IPS-18a (cell line): ENCODE measurements at regions not wholly inside any gene's neighbourhood (a gene's known extent, or its start where the extent isn't known, plus 50 kb on each side); places are given as distances from the start of the nearest gene placed in this dataset.
"Not testable (repeated sequence)": the region's sequence is repeated elsewhere in the genome, so short reads cannot be mapped to it uniquely, and the experiment has no call there.

Experiments
- H3K27ac ChIP-seq: one replicate; pipeline ENCODE4 v1.5.1; 2013; ENCODE audit warnings: low read length
- H3K27me3 ChIP-seq: one replicate; pipeline ENCODE4 v1.6.1; 2013; ENCODE audit warnings: mild to moderate bottlenecking, low read length; ENCODE audit not compliant: control insufficient read depth, insufficient read depth
- H3K36me3 ChIP-seq: one replicate; pipeline ENCODE4 v1.6.1; 2013; ENCODE audit warnings: low read depth, low read length; ENCODE audit not compliant: control insufficient read depth
- H3K4me1 ChIP-seq: one replicate; pipeline ENCODE4 v1.6.1; 2013; ENCODE audit warnings: low read depth, low read length; ENCODE audit not compliant: control insufficient read depth
- H3K4me3 ChIP-seq: one replicate; pipeline ENCODE4 v1.5.1; 2013; ENCODE audit warnings: low read length
- H3K9ac ChIP-seq: one replicate; pipeline ENCODE4 v1.6.1; 2013; ENCODE audit warnings: mild to moderate bottlenecking, low read length, moderate library complexity
- H3K9me3 ChIP-seq: one replicate; pipeline ENCODE4 v1.6.1; 2013; ENCODE audit warnings: low read depth, low read length; ENCODE audit not compliant: control insufficient read depth

- Histone ChIP-seq H3K4me1 (no peaks in the 10 kb centered on the region), H3K9me3 (no peaks in the 10 kb centered on the region), H3K27me3 (no peaks in the 10 kb centered on the region)
Observed at GRCh38 chr2:145383961-145384360, 864.0 kb upstream of the ZEB2 start.

GRCh38 chr2:145380436-145381017 lies 860.6 kb upstream of the ZEB2 start:
- H3K9ac ChIP-seq, result no peak overlapping the region
- H3K36me3 ChIP-seq, result no peaks in the 10 kb centered on the region
- no peaks in the 10 kb centered on the region for H3K9me3 ChIP-seq
- H3K27ac ChIP-seq, result no peak overlapping the region
- no peaks in the 10 kb centered on the region for H3K4me1 ChIP-seq
- H3K27me3 ChIP-seq, result no peaks in the 10 kb centered on the region
- no peak overlapping the region for H3K4me3 ChIP-seq

More at GRCh38 chr2:145383961-145384360, 864.0 kb upstream of the ZEB2 start:
- no peaks in the 10 kb centered on the region for H3K36me3 ChIP-seq
- no peak overlapping the region for H3K9ac ChIP-seq
- no peak overlapping the region for H3K27ac ChIP-seq
- H3K4me3 ChIP-seq, result no peak overlapping the region

GRCh38 chr2:145379934-145380333 lies 860.0 kb upstream of the ZEB2 start:
- H3K27ac ChIP-seq, result no peak overlapping the region
- H3K4me1 ChIP-seq, result no peaks in the 10 kb centered on the region
- no peaks in the 10 kb centered on the region for H3K36me3 ChIP-seq
- no peaks in the 10 kb centered on the region for H3K27me3 ChIP-seq
- H3K4me3 ChIP-seq, result no peak overlapping the region
- no peak overlapping the region for H3K9ac ChIP-seq
- H3K9me3 ChIP-seq, result no peaks in the 10 kb centered on the region

- no peaks in the 10 kb centered on the region for H3K9me3 ChIP-seq
- H3K4me1 ChIP-seq, result no peaks in the 10 kb centered on the region
- H3K27ac ChIP-seq, result no peak overlapping the region
- no peak overlapping the region for H3K9ac ChIP-seq
- no peaks in the 10 kb centered on the region for H3K27me3 ChIP-seq
- H3K4me3 ChIP-seq, result no peak overlapping the region
- no peaks in the 10 kb centered on the region for H3K36me3 ChIP-seq
Observed at GRCh38 chr2:145374165-145374564, 854.2 kb upstream of the ZEB2 start.

- H3K4me3 ChIP-seq, H3K27me3 ChIP-seq, H3K4me1 ChIP-seq, H3K36me3 ChIP-seq, H3K27ac ChIP-seq, H3K9ac ChIP-seq, H3K9me3 ChIP-seq: not testable (repeated sequence)
Observed at GRCh38 chr2:145367334-145367733, 847.4 kb upstream of the ZEB2 start.

- Histone ChIP-seq H3K9me3 (no peaks in the 10 kb centered on the region), H3K9ac (no peak overlapping the region), H3K27me3 (no peaks in the 10 kb centered on the region), H3K4me1 (no peaks in the 10 kb centered on the region), H3K27ac (no peak overlapping the region), H3K4me3 (no peak overlapping the region), H3K36me3 (no peaks in the 10 kb centered on the region)
Observed at GRCh38 chr2:145366341-145366740, 846.4 kb upstream of the ZEB2 start.

GRCh38 chr2:145360129-145360790 lies 840.3 kb upstream of the ZEB2 start:
- H3K4me1 ChIP-seq, result no peaks in the 10 kb centered on the region
- no peak overlapping the region for H3K4me3 ChIP-seq
- no peak overlapping the region for H3K27ac ChIP-seq
- no peaks in the 10 kb centered on the region for H3K36me3 ChIP-seq
- no peaks in the 10 kb centered on the region for H3K27me3 ChIP-seq
- H3K9ac ChIP-seq, result no peak overlapping the region
- no peaks in the 10 kb centered on the region for H3K9me3 ChIP-seq

GRCh38 chr2:145359561-145359960 lies 839.6 kb upstream of the ZEB2 start:
- no peak overlapping the region for H3K4me3 ChIP-seq
- no peaks in the 10 kb centered on the region for H3K27me3 ChIP-seq
- no peaks in the 10 kb centered on the region for H3K36me3 ChIP-seq
- no peaks in the 10 kb centered on the region for H3K4me1 ChIP-seq
- H3K9ac ChIP-seq, result no peak overlapping the region
- H3K27ac ChIP-seq, result no peak overlapping the region
- no peaks in the 10 kb centered on the region for H3K9me3 ChIP-seq

GRCh38 chr2:145356056-145356455 lies 836.1 kb upstream of the ZEB2 start:
- no peaks in the 10 kb centered on the region for H3K27me3 ChIP-seq
- no peaks in the 10 kb centered on the region for H3K4me1 ChIP-seq
- H3K27ac ChIP-seq, result no peak overlapping the region
- H3K4me3 ChIP-seq, result no peak overlapping the region
- H3K36me3 ChIP-seq, result no peaks in the 10 kb centered on the region
- no peak overlapping the region for H3K9ac ChIP-seq
- no peaks in the 10 kb centered on the region for H3K9me3 ChIP-seq

GRCh38 chr2:145352484-145352883 lies 832.6 kb upstream of the ZEB2 start:
- no peaks in the 10 kb centered on the region for H3K27me3 ChIP-seq
- no peak overlapping the region for H3K9ac ChIP-seq
- H3K4me1 ChIP-seq, result no peaks in the 10 kb centered on the region
- H3K9me3 ChIP-seq, result no peaks in the 10 kb centered on the region
- no peaks in the 10 kb centered on the region for H3K36me3 ChIP-seq
- H3K4me3 ChIP-seq, result no peak overlapping the region
- H3K27ac ChIP-seq, result no peak overlapping the region

- Histone ChIP-seq H3K36me3 (no peaks in the 10 kb centered on the region), H3K27me3 (no peaks in the 10 kb centered on the region), H3K9me3 (no peaks in the 10 kb centered on the region), H3K4me1 (no peaks in the 10 kb centered on the region), H3K9ac (no peak overlapping the region), H3K4me3 (no peak overlapping the region), H3K27ac (no peak overlapping the region)
Observed at GRCh38 chr2:145351864-145352425, 832.0 kb upstream of the ZEB2 start.

GRCh38 chr2:145350011-145350410 lies 830.1 kb upstream of the ZEB2 start:
- no peak overlapping the region for H3K27ac ChIP-seq

More at GRCh38 chr2:145350011-145350410, 830.1 kb upstream of the ZEB2 start:
- Histone ChIP-seq H3K27me3 (no peaks in the 10 kb centered on the region), H3K4me3 (no peak overlapping the region), H3K9me3 (no peaks in the 10 kb centered on the region), H3K9ac (no peak overlapping the region), H3K4me1 (no peaks in the 10 kb centered on the region), H3K36me3 (no peaks in the 10 kb centered on the region)
